H7 (cell line): ENCODE measurements at regions not wholly inside any gene's neighbourhood (a gene's known extent, or its start where the extent isn't known, plus 50 kb on each side); places are given as distances from the start of the nearest gene placed in this dataset.
"Not testable (repeated sequence)": the region's sequence is repeated elsewhere in the genome, so short reads cannot be mapped to it uniquely, and the experiment has no call there.

Source experiments
- DNase-seq: peaks from one replicate; pipeline ENCODE4 v3.0.0; 2012
- H3K27me3 ChIP-seq: 2 replicates; pipeline ENCODE4 v1.6.0; 2011; ENCODE audit warnings: mild to moderate bottlenecking, low read length; ENCODE audit not compliant: control insufficient read depth, insufficient read depth
- H3K36me3 ChIP-seq: replicated peaks from 2 replicates; pipeline ENCODE4 v1.5.1; 2011; ENCODE audit warnings: low read length; ENCODE audit not compliant: control insufficient read depth, insufficient read depth
- H3K4me3 ChIP-seq: 2 replicates; pipeline ENCODE4 v1.5.1; 2011; ENCODE audit warnings: low read depth, mild to moderate bottlenecking, control low read depth, low read length, moderate library complexity; ENCODE audit not compliant: insufficient read depth

DNA sequence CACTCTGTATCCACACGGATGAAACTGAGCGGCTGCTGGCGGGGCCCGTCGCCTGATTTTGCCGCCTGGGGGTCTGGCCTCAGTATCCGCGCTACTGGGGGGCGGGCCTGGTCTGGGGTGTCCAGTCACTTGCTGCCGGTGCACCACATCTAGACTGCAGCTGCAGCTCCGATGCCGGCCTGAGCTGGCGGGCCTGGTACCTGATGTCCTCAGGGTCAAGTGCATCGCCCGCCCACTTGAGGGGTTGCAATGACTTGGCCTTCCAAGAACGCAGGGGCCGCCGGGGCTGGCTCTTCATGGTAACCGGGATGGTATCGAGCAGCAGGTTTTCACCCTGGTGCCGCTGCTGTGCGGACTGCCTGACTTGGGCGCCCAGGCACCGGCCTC, 532.8 kb upstream of the DEFB115 start:
- not testable (repeated sequence) for H3K27me3 ChIP-seq, H3K4me3 ChIP-seq, H3K36me3 ChIP-seq
- DNase-seq, result peak; percentile 9

DNA sequence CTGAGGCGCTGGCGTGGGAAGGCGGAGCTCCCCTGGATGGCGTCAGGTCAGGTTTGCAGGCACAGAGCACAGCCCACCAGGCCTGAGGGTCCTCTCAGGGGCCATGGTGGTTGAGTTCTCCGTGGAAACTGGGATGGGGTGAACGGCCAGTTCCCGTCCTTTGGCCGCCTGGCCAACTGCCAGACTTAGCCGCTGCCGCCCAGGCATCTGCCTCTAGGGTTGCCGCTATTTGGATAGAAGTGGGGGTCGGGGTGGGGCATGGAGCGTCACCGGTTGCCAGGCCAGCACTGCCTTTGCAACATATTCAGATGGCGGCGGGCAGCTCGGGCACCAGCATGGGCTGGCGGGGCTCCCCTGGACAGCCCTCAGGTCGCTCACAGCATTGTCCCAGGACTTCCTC, 532.3 kb upstream of the DEFB115 start:
- not testable (repeated sequence) for H3K27me3 ChIP-seq, H3K4me3 ChIP-seq, H3K36me3 ChIP-seq
- DNase-seq, result peak; percentile 3

DNA sequence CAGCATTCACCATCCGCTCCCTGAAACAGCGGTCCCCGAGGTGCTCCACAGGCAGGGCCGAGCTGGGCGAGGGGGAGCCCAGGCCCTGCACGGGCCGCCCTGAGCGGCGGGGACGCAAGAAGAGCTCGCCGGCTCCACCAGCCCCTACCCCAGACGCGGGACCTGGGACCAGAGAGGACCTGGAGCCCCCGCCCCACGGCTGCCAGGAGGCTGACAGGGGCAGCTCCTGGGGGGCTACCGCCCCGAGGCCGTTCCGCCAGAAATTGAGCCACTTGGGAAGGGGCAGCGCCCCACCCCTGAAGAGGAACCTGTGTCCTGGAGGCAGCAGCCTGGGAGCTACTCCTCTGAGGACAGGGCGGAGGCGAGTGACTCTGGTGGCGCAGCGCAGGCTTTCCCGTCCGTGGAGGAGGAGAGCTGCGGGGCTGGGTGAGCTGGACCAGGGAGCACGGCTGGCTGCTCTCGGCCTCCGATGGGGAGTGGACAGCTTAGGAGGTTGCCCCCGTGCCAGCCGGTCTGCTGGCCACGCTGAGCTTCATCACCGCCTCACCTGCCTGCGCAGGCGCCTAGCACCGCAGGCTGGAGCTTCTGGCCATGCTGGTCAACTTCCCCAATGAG, 529.1 kb upstream of the DEFB115 start:
- H3K27me3 ChIP-seq, H3K4me3 ChIP-seq, H3K36me3 ChIP-seq: not testable (repeated sequence)
- DNase-seq, result peak; percentile 4
